Smooth muscle cell (in vitro differentiated cells): ENCODE measurements at regions not wholly inside any gene's neighbourhood (a gene's known extent, or its start where the extent isn't known, plus 50 kb on each side); places are given as distances from the start of the nearest gene placed in this dataset.

Source experiments
- DNase-seq: peaks from one replicate; lab custom pipeline; 2025; ENCODE audit not compliant: unreplicated experiment; lab: John Stamatoyannopoulos, UW
- H2AFZ ChIP-seq: fragments of 200-600 bp; sonication (generic); 2 replicates; pipeline ENCODE4 v1.6.0; 2016; ENCODE audit warnings: antibody characterized with exemption, low read depth, mild to moderate bottlenecking
- H3F3A ChIP-seq: fragments of 200-600 bp; sonication (generic); 2 replicates; pipeline ENCODE4 v1.6.0; 2017; ENCODE audit warnings: antibody characterized with exemption, low read depth
- H3K27ac ChIP-seq: fragments of 200-600 bp; sonication (generic); 2 replicates; pipeline ENCODE4 v1.5.1; 2016; ENCODE audit warnings: low read depth, mild to moderate bottlenecking
- H3K27me3 ChIP-seq: fragments of 200-600 bp; sonication (generic); 2 replicates; pipeline ENCODE4 v1.6.1; 2016; ENCODE audit warnings: low read depth, mild to moderate bottlenecking
- H3K36me3 ChIP-seq: fragments of 200-600 bp; sonication (generic); 2 replicates; pipeline ENCODE4 v1.5.1; 2016; ENCODE audit warnings: low read depth
- H3K4me1 ChIP-seq: fragments of 200-600 bp; sonication (generic); 2 replicates; pipeline ENCODE4 v1.5.1; 2016; ENCODE audit warnings: low read depth
- H3K4me2 ChIP-seq: fragments of 200-600 bp; sonication (generic); 2 replicates; pipeline ENCODE4 v1.6.0; 2016; ENCODE audit warnings: mild to moderate bottlenecking
- H3K4me3 ChIP-seq: fragments of 200-600 bp; sonication (generic); 2 replicates; pipeline ENCODE4 v1.5.1; 2016; ENCODE audit warnings: mild to moderate bottlenecking
- H3K79me2 ChIP-seq: fragments of 200-600 bp; sonication (generic); 2 replicates; pipeline ENCODE4 v1.6.0; 2016; ENCODE audit warnings: low read depth, mild to moderate bottlenecking
- H3K9ac ChIP-seq: fragments of 200-600 bp; sonication (generic); 2 replicates; pipeline ENCODE4 v1.6.0; 2016; ENCODE audit warnings: low read depth
- H3K9me3 ChIP-seq: fragments of 200-600 bp; sonication (generic); replicated peaks from 2 replicates; pipeline ENCODE4 v1.5.1; 2016; ENCODE audit warnings: low read depth
- H4K20me1 ChIP-seq: fragments of 200-600 bp; sonication (generic); 2 replicates; pipeline ENCODE4 v1.6.0; 2016; ENCODE audit warnings: low read depth
- CTCF ChIP-seq: fragments of 200-600 bp; sonication (generic); IDR thresholded peaks from 2 replicates; pipeline ENCODE4 v1.5.1; 2017; ENCODE audit warnings: borderline replicate concordance, mild to moderate bottlenecking, antibody characterized with exemption; ENCODE audit not compliant: insufficient read depth, poor library complexity, severe bottlenecking
- WGBS: methylation state at CpG from one replicate; pipeline ENCODE4 v1.1.7; 2016; ENCODE audit warnings: low lambda C conversion rate; 5-methylcytosine and 5-hydroxymethylcytosine counted together

GRCh38 chr1:56222914-56223540, 356.3 kb downstream of the PLPP3 start:
- no peak for DNase-seq
- Histone ChIP-seq H3K4me3 (no peak overlapping the region), H3K9me3 (no peaks in the 10 kb centered on the region), H2AFZ (no peak overlapping the region), H3K27ac (no peak overlapping the region), H3K9ac (no peak overlapping the region), H3F3A (no peaks in the 10 kb centered on the region), H3K79me2 (no peaks in the 10 kb centered on the region), H3K27me3 (no peaks in the 10 kb centered on the region), H4K20me1 (no peaks in the 10 kb centered on the region), H3K36me3 (no peaks in the 10 kb centered on the region), H3K4me2 (no peak overlapping the region), H3K4me1 (no peaks in the 10 kb centered on the region)
- TF ChIP-seq CTCF, result no peak

GRCh38 chr1:56220021-56220420, 359.3 kb downstream of the PLPP3 start:
- Histone ChIP-seq H2AFZ (no peak overlapping the region), H3K4me1 (no peaks in the 10 kb centered on the region), H3K36me3 (no peaks in the 10 kb centered on the region), H3K4me2 (no peak overlapping the region), H3K4me3 (no peak overlapping the region), H3K27ac (no peak overlapping the region), H3F3A (no peaks in the 10 kb centered on the region), H3K79me2 (no peaks in the 10 kb centered on the region), H3K27me3 (no peaks in the 10 kb centered on the region), H3K9ac (no peak overlapping the region), H4K20me1 (no peaks in the 10 kb centered on the region), H3K9me3 (no peaks in the 10 kb centered on the region)
- WGBS, result 95% methylated on average over 4 of the region's 4 CpGs
- no peak for DNase-seq
- TF ChIP-seq CTCF, result no peak

- Histone ChIP-seq H3K4me1 (no peaks in the 10 kb centered on the region), H3K36me3 (no peaks in the 10 kb centered on the region), H3K27me3 (no peaks in the 10 kb centered on the region), H3K9me3 (no peaks in the 10 kb centered on the region), H2AFZ (no peak overlapping the region), H3K27ac (no peak overlapping the region), H3K79me2 (no peaks in the 10 kb centered on the region), H3K4me3 (no peak overlapping the region), H4K20me1 (no peaks in the 10 kb centered on the region), H3K9ac (no peak overlapping the region), H3K4me2 (no peak overlapping the region), H3F3A (no peaks in the 10 kb centered on the region)
- DNase-seq, result no peak
- WGBS, result 91% methylated on average over 4 of the region's 4 CpGs
- TF ChIP-seq CTCF, result no peak
Observed at GRCh38 chr1:56218023-56218422, 361.3 kb downstream of the PLPP3 start.

GRCh38 chr1:56216218-56216617, 363.1 kb downstream of the PLPP3 start:
- Histone ChIP-seq H3K27ac (no peak overlapping the region), H3K4me2 (no peak overlapping the region), H3K36me3 (no peaks in the 10 kb centered on the region), H3K9ac (no peak overlapping the region), H3F3A (no peaks in the 10 kb centered on the region), H3K4me1 (no peaks in the 10 kb centered on the region), H3K4me3 (no peak overlapping the region), H2AFZ (no peak overlapping the region), H4K20me1 (no peaks in the 10 kb centered on the region), H3K79me2 (no peaks in the 10 kb centered on the region), H3K27me3 (no peaks in the 10 kb centered on the region), H3K9me3 (no peaks in the 10 kb centered on the region)
- no peak for TF ChIP-seq CTCF
- WGBS, result 35% methylated on average over 4 of the region's 4 CpGs
- DNase-seq, result no peak
